ENCODE measurements at regions not wholly inside any gene's neighbourhood (a gene's known extent, or its start where the extent isn't known, plus 50 kb on each side); places are given as distances from the start of the nearest gene placed in this dataset.

DNA sequence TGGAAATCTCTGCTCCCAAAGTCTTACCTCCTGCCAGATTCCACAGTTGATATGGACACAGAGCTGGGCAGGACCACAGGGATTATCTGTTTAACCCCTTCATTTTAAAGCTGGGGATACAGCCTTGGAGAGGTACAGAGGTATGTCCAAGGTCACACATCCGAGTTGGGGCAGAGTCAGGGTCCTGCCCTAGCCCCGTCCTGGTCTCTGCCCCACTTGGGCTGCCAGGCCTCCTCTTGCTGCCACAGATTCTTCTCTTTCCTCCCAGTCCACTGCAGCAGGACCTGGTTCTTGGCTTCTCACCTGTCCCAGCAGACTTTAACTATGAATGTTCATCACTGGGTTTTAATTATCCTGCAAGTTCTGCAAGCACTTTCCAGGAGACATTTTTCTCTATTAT, 258.3 kb downstream of the MATN1 start:
- Histone ChIP-seq H3K9me3 (ENCODE audit: control insufficient read depth, low read depth, low read length) (no peaks in the 10 kb centered on the region), H3K4me2 (ENCODE audit: control insufficient read depth, extremely low read depth, insufficient read depth, low read depth, low read length) (no peak overlapping the region), H3K27me3 (ENCODE audit: control insufficient read depth, extremely low read depth, insufficient read depth, low read length) (no peaks in the 10 kb centered on the region), H3K36me3 (ENCODE audit: control insufficient read depth in 2 of 2, extremely low read depth in 1 of 2, insufficient read depth in 2 of 2, low read length in 2 of 2) (no peaks in the 10 kb centered on the region), H3K27ac (ENCODE audit: control insufficient read depth, insufficient read depth, low read length) (no peak overlapping the region), H3K4me3 (ENCODE audit: control insufficient read depth in 2 of 3, extremely low read depth in 1 of 3, insufficient read depth in 2 of 3, low read depth in 1 of 3, low read length in 3 of 3) (no peak overlapping the region), H4K20me1 (ENCODE audit: control insufficient read depth, extremely low read depth, insufficient read depth, low read length) (no peaks in the 10 kb centered on the region), H2AFZ (ENCODE audit: control insufficient read depth, low read length) (no peak overlapping the region), H3K4me1 (ENCODE audit: control insufficient read depth, extremely low read depth, insufficient read depth, low read length) (no peaks in the 10 kb centered on the region), H3K79me2 (ENCODE audit: control insufficient read depth, insufficient read depth, low read length) (no peaks in the 10 kb centered on the region), H3K9me1 (ENCODE audit: control insufficient read depth, extremely low read depth, insufficient read depth, low read length) (no peaks in the 10 kb centered on the region), H3K9ac (ENCODE audit: control insufficient read depth, extremely low read depth, insufficient read depth, low read length) (no peak overlapping the region)
- TF ChIP-seq, protein P1, sequence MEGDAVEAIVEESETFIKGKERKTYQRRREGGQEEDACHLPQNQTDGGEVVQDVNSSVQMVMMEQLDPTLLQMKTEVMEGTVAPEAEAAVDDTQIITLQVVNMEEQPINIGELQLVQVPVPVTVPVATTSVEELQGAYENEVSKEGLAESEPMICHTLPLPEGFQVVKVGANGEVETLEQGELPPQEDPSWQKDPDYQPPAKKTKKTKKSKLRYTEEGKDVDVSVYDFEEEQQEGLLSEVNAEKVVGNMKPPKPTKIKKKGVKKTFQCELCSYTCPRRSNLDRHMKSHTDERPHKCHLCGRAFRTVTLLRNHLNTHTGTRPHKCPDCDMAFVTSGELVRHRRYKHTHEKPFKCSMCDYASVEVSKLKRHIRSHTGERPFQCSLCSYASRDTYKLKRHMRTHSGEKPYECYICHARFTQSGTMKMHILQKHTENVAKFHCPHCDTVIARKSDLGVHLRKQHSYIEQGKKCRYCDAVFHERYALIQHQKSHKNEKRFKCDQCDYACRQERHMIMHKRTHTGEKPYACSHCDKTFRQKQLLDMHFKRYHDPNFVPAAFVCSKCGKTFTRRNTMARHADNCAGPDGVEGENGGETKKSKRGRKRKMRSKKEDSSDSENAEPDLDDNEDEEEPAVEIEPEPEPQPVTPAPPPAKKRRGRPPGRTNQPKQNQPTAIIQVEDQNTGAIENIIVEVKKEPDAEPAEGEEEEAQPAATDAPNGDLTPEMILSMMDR (optimal IDR thresholded peaks at IDR 0.05 in 1 of 3, IDR thresholded peaks at IDR 0.05 in 1 of 3, conservative IDR thresholded peaks at IDR 0.05 in 1 of 3; ENCODE audit: extremely low read depth in 1 of 3, insufficient read depth in 2 of 3, low read length in 3 of 3) = no peak
- no peak for TF ChIP-seq EZH2 (IDR thresholded peaks at IDR 0.05; ENCODE audit: low read length)
- DNase-seq (ENCODE audit: low read depth, low spot score) = no peak
- FAIRE-seq = no peak
- dilution Hi-C loops (cut with MboI; ENCODE audit: extremely low pct_ligation_motif_present, low sequenced_read_pairs) = no loop called here

- Histone ChIP-seq H3K27me3 (ENCODE audit: control insufficient read depth, extremely low read depth, insufficient read depth, low read length) (no peaks in the 10 kb centered on the region), H3K4me3 (ENCODE audit: control insufficient read depth in 2 of 3, extremely low read depth in 1 of 3, insufficient read depth in 2 of 3, low read depth in 1 of 3, low read length in 3 of 3) (no peak overlapping the region), H3K9ac (ENCODE audit: control insufficient read depth, extremely low read depth, insufficient read depth, low read length) (no peak overlapping the region), H3K36me3 (ENCODE audit: control insufficient read depth in 2 of 2, extremely low read depth in 1 of 2, insufficient read depth in 2 of 2, low read length in 2 of 2) (no peaks in the 10 kb centered on the region), H2AFZ (ENCODE audit: control insufficient read depth, low read length) (no peak overlapping the region), H3K4me2 (ENCODE audit: control insufficient read depth, extremely low read depth, insufficient read depth, low read depth, low read length) (no peak overlapping the region), H3K9me1 (ENCODE audit: control insufficient read depth, extremely low read depth, insufficient read depth, low read length) (no peaks in the 10 kb centered on the region), H4K20me1 (ENCODE audit: control insufficient read depth, extremely low read depth, insufficient read depth, low read length) (no peaks in the 10 kb centered on the region), H3K79me2 (ENCODE audit: control insufficient read depth, insufficient read depth, low read length) (no peaks in the 10 kb centered on the region), H3K4me1 (ENCODE audit: control insufficient read depth, extremely low read depth, insufficient read depth, low read length) (no peaks in the 10 kb centered on the region), H3K27ac (ENCODE audit: control insufficient read depth, insufficient read depth, low read length) (no peak overlapping the region), H3K9me3 (ENCODE audit: control insufficient read depth, low read depth, low read length) (no peaks in the 10 kb centered on the region)
- DNase-seq (ENCODE audit: low read depth, low spot score) (no peak), FAIRE-seq (peak; percentile 46)
- dilution Hi-C loops (cut with MboI; ENCODE audit: extremely low pct_ligation_motif_present, low sequenced_read_pairs) = no loop called here
- no peak for TF ChIP-seq EZH2 (IDR thresholded peaks at IDR 0.05; ENCODE audit: low read length)
- TF ChIP-seq, protein P1 (optimal IDR thresholded peaks at IDR 0.05 in 1 of 3, IDR thresholded peaks at IDR 0.05 in 1 of 3, conservative IDR thresholded peaks at IDR 0.05 in 1 of 3; ENCODE audit: extremely low read depth in 1 of 3, insufficient read depth in 2 of 3, low read length in 3 of 3) = no peak
Observed at GRCh38 chr1:30464187-30464617, 259.2 kb downstream of the MATN1 start.

Measured in keratinocyte (primary cell).